Erythroblast (primary cell): ENCODE measurements at regions not wholly inside any gene's neighbourhood (a gene's known extent, or its start where the extent isn't known, plus 50 kb on each side); places are given as distances from the start of the nearest gene placed in this dataset.

Source experiments
- GATA1 ChIP-seq: IDR thresholded peaks from 2 replicates; pipeline ENCODE4 v1.6.1; 2011; ENCODE audit warnings: low read depth, mild to moderate bottlenecking, control low read depth, low read length, moderate library complexity
- POLR2A ChIP-seq: IDR thresholded peaks from 2 replicates; pipeline ENCODE4 v1.6.1; 2011; ENCODE audit warnings: mild to moderate bottlenecking, low read length

GRCh38 chr1:117699953-117700352, 94.1 kb downstream of the TENT5C start:
- TF ChIP-seq POLR2A: no peak
- no peak for TF ChIP-seq GATA1
